Neural cell (in vitro differentiated cells): ENCODE measurements at regions not wholly inside any gene's neighbourhood (a gene's known extent, or its start where the extent isn't known, plus 50 kb on each side); places are given as distances from the start of the nearest gene placed in this dataset.

Experiments used
- H2AFZ ChIP-seq: fragments of 200-600, 300-800 bp; sonication (generic), shearing (Covaris generic); 2 replicates; pipeline ENCODE4 v1.6.0; 2014; ENCODE audit warnings: low read depth, mild to moderate bottlenecking, antibody characterized with exemption, low read length, moderate library complexity
- H3F3A ChIP-seq: fragments of 200-600 bp; shearing (Covaris generic); 2 replicates; pipeline ENCODE4 v1.6.1; 2016; ENCODE audit warnings: mild to moderate bottlenecking, moderate library complexity, mixed read lengths, antibody characterized with exemption, low read length; ENCODE audit not compliant: insufficient read depth, poor library complexity, severe bottlenecking
- H3K27ac ChIP-seq: fragments of 200-600, 300-800 bp; sonication (generic), shearing (Covaris generic); 2 replicates; pipeline ENCODE4 v1.5.1; 2014; ENCODE audit warnings: mild to moderate bottlenecking, low read length, moderate library complexity
- H3K27me3 ChIP-seq: fragments of 300-800, 200-600 bp; sonication (generic), shearing (Covaris generic); 2 replicates; pipeline ENCODE4 v1.6.0; 2014; ENCODE audit warnings: mild to moderate bottlenecking, low read depth, low read length, moderate library complexity; ENCODE audit not compliant: insufficient read depth
- H3K36me3 ChIP-seq: fragments of 300-800, 200-600 bp; sonication (generic), shearing (Covaris generic); 2 replicates; pipeline ENCODE4 v1.5.1; 2014; ENCODE audit warnings: mild to moderate bottlenecking, antibody characterized with exemption, low read length, moderate library complexity; ENCODE audit not compliant: insufficient read depth
- H3K4me2 ChIP-seq: fragments of 300-800, 200-600 bp; sonication (generic), shearing (Covaris generic); 2 replicates; pipeline ENCODE4 v1.6.0; 2014; ENCODE audit warnings: mild to moderate bottlenecking, low read length
- H3K4me3 ChIP-seq: fragments of 300-800, 200-600 bp; sonication (generic), shearing (Covaris generic); 2 replicates; pipeline ENCODE4 v1.5.1; 2014; ENCODE audit warnings: mild to moderate bottlenecking, low read length, moderate library complexity
- H3K79me2 ChIP-seq: fragments of 200-600 bp; shearing (Covaris generic); replicated peaks from 2 replicates; pipeline ENCODE4 v1.6.0; 2014; ENCODE audit warnings: mild to moderate bottlenecking, low read length, moderate library complexity; ENCODE audit not compliant: insufficient read depth
- H3K9ac ChIP-seq: fragments of 300-800, 200-600 bp; sonication (generic), shearing (Covaris generic); 2 replicates; pipeline ENCODE4 v1.6.1; 2016; ENCODE audit warnings: mild to moderate bottlenecking, low read length, mixed read lengths
- H3K9me2 ChIP-seq: fragments of 200-600 bp; shearing (Covaris generic); 2 replicates; pipeline ENCODE4 v1.6.1; 2016; ENCODE audit warnings: mild to moderate bottlenecking, low read length, mixed read lengths; ENCODE audit not compliant: insufficient read depth
- H3K9me3 ChIP-seq: fragments of 200-600, 300-800 bp; sonication (generic), shearing (Covaris generic); 2 replicates; pipeline ENCODE4 v1.6.1; 2016; ENCODE audit warnings: mild to moderate bottlenecking, mixed run types, low read length, moderate library complexity, mixed read lengths
- H4K20me1 ChIP-seq: fragments of 200-600 bp; shearing (Covaris generic); 2 replicates; pipeline ENCODE4 v1.6.1; 2016; ENCODE audit warnings: mild to moderate bottlenecking, mixed run types; ENCODE audit not compliant: insufficient read depth
- CTCF ChIP-seq: fragments of 450-650 bp; IDR thresholded peaks from 2 replicates; pipeline ENCODE4 v1.5.1; 2014; ENCODE audit warnings: antibody characterized with exemption, mild to moderate bottlenecking, moderate library complexity; ENCODE audit not compliant: poor library complexity, severe bottlenecking
- MXI1 ChIP-seq: fragments of 450-650 bp; conservative IDR thresholded peaks from 2 replicates; pipeline ENCODE4 v1.6.1; 2014; ENCODE audit warnings: antibody characterized with exemption, mild to moderate bottlenecking; ENCODE audit not compliant: poor library complexity, severe bottlenecking
- POLR2AphosphoS5 ChIP-seq: IDR thresholded peaks from 2 replicates; pipeline ENCODE4 v1.6.1; 2012
- RAD21 ChIP-seq: fragments of 450-650 bp; conservative IDR thresholded peaks from 2 replicates; pipeline ENCODE4 v1.6.1; 2014; ENCODE audit warnings: antibody characterized with exemption, mild to moderate bottlenecking, moderate library complexity
- REST ChIP-seq: IDR thresholded peaks from 2 replicates; pipeline ENCODE4 v1.6.1; 2012; ENCODE audit warnings: borderline replicate concordance
- SMC3 ChIP-seq: fragments of 450-650 bp; conservative IDR thresholded peaks from 2 replicates; pipeline ENCODE4 v1.6.1; 2014; ENCODE audit warnings: antibody characterized with exemption, mild to moderate bottlenecking, moderate library complexity; ENCODE audit not compliant: poor library complexity
- TAF1 ChIP-seq: IDR thresholded peaks from 2 replicates; pipeline ENCODE4 v1.6.1; 2012; ENCODE audit warnings: low read depth

- H3K4me2 ChIP-seq: no peak overlapping the region
- no peaks in the 10 kb centered on the region for H3K9me2 ChIP-seq
Observed at GRCh38 chr7:79868010-79868409, 266.6 kb upstream of the GNAI1 start.

GRCh38 chr7:79862447-79863210 is 272.0 kb upstream of the GNAI1 start:
- Histone ChIP-seq H3F3A (no peaks in the 10 kb centered on the region), H3K27me3 (no peaks in the 10 kb centered on the region), H3K4me2 (no peak overlapping the region), H3K9ac (no peak overlapping the region), H3K27ac (no peak overlapping the region), H3K36me3 (no peaks in the 10 kb centered on the region), H3K4me3 (no peak overlapping the region), H3K9me2 (no peaks in the 10 kb centered on the region), H3K9me3 (no peaks in the 10 kb centered on the region), H3K79me2 (no peaks in the 10 kb centered on the region), H2AFZ (no peak overlapping the region), H4K20me1 (no peaks in the 10 kb centered on the region)
- TF ChIP-seq REST: no peak
- no peak for TF ChIP-seq RAD21
- TF ChIP-seq CTCF: no peak
- no peak for TF ChIP-seq POLR2AphosphoS5
- TF ChIP-seq SMC3: no peak
- TF ChIP-seq MXI1: no peak

More at GRCh38 chr7:79868010-79868409, 266.6 kb upstream of the GNAI1 start:
- Histone ChIP-seq H4K20me1 (no peaks in the 10 kb centered on the region), H3K36me3 (no peaks in the 10 kb centered on the region), H2AFZ (no peak overlapping the region), H3K79me2 (no peaks in the 10 kb centered on the region), H3F3A (no peaks in the 10 kb centered on the region), H3K9ac (no peak overlapping the region), H3K27ac (no peak overlapping the region), H3K9me3 (no peaks in the 10 kb centered on the region), H3K4me3 (no peak overlapping the region), H3K27me3 (no peaks in the 10 kb centered on the region)
- no peak for TF ChIP-seq POLR2AphosphoS5
- no peak for TF ChIP-seq RAD21
- TF ChIP-seq TAF1: no peak
- no peak for TF ChIP-seq REST
